Panc1 (cell line): ENCODE measurements at regions not wholly inside any gene's neighbourhood (a gene's known extent, or its start where the extent isn't known, plus 50 kb on each side); places are given as distances from the start of the nearest gene placed in this dataset.

ENCODE experiments used
- ATAC-seq: fragments of 200-7000 bp; cut with Tn5 transposase; 2 replicates; pipeline ENCODE4 v1.9.1; 2020; ENCODE audit warnings: mild to moderate bottlenecking, moderate library complexity
- BruUV-seq: library from RNA; stranded (reverse); fragments of 400-500 nt; replicated peaks from 2 replicates; lab custom pipeline; 2021; lab: Mats Ljungman, UMichigan
- CTCF ChIA-PET: fragments of 300-600 bp; sonication (Branson Sonifier 250); formaldehyde crosslinking; loops from one replicate; lab custom pipeline; 2022; ENCODE audit warnings: antibody characterized with exemption; lab: Charles Lee
- POLR2A ChIA-PET: fragments of 300-600 bp; sonication (Branson Sonifier 250); formaldehyde crosslinking; loops from one replicate; lab custom pipeline; 2022; ENCODE audit warnings: antibody characterized with exemption; lab: Charles Lee
- DNase-seq: peaks from one replicate; pipeline ENCODE4 v3.0.0-alpha.2; 2010; ENCODE audit warnings: low read depth, low spot score
- H3K27ac ChIP-seq: 2 replicates; pipeline ENCODE4 v1.5.1; 2011; ENCODE audit warnings: mild to moderate bottlenecking, low read length, inconsistent platforms
- H3K27me3 ChIP-seq: fragments of 200-500 bp; sonication (Bioruptor generic); 2 replicates; pipeline ENCODE4 v1.6.0; 2014; ENCODE audit warnings: low read length, inconsistent platforms; ENCODE audit not compliant: control insufficient read depth, insufficient read depth
- H3K36me3 ChIP-seq: fragments of 200-500 bp; sonication (Bioruptor generic); 2 replicates; pipeline ENCODE4 v1.5.1; 2014; ENCODE audit warnings: inconsistent platforms, mild to moderate bottlenecking, low read length, moderate library complexity; ENCODE audit not compliant: control insufficient read depth, insufficient read depth
- H3K4me1 ChIP-seq: 2 replicates; pipeline ENCODE4 v1.5.1; 2011; ENCODE audit warnings: inconsistent platforms, mild to moderate bottlenecking, low read length, moderate library complexity; ENCODE audit not compliant: control insufficient read depth, insufficient read depth
- H3K4me3 ChIP-seq, 2 experiments: 2 replicates each; pipeline ENCODE4 v1.5.1; 2011 to 2012; ENCODE audit warnings: low read depth in 2 of 2, low read length in 2 of 2, mild to moderate bottlenecking in 2 of 2, inconsistent platforms in 1 of 2, moderate library complexity in 1 of 2
- H3K9me3 ChIP-seq: fragments of 200-500 bp; sonication (Bioruptor generic); 2 replicates; pipeline ENCODE4 v1.5.1; 2014; ENCODE audit warnings: low read depth, mild to moderate bottlenecking, inconsistent platforms, low read length, moderate library complexity; ENCODE audit not compliant: control insufficient read depth, insufficient read depth
- POLR2AphosphoS5 ChIP-seq: IDR thresholded peaks from 2 replicates; pipeline ENCODE4 v1.6.1; 2012; ENCODE audit warnings: mild to moderate bottlenecking, low read depth, low read length, moderate library complexity
- SIN3A ChIP-seq: IDR thresholded peaks from 2 replicates; pipeline ENCODE4 v1.6.1; 2012; ENCODE audit warnings: low read depth, mild to moderate bottlenecking, low read length, moderate library complexity, borderline replicate concordance; ENCODE audit not compliant: insufficient read depth
- TCF7L2 ChIP-seq: IDR thresholded peaks from 2 replicates; pipeline ENCODE4 v1.6.1; 2011; ENCODE audit warnings: mild to moderate bottlenecking, low read depth, low read length, inconsistent platforms
- in situ Hi-C: cut with HindIII; loops from 2 replicates; pipeline ENCODE4 v1.10.0; 2016; ENCODE audit warnings: low sequenced_read_pairs, low pct_unique_long_range_greater_than_20kb
- intact Hi-C: fragments of 100-400 bp; cut with micrococcal nuclease; formaldehyde crosslinking; loops from one replicate; pipeline ENCODE4 v1.10.0; 2022; ENCODE audit not compliant: unreplicated experiment
- TF ChIP-seq, protein P1 (sequence below): fragments of 450-650 bp; IDR thresholded peaks from 2 replicates; pipeline ENCODE4 v1.5.1; 2017; ENCODE audit warnings: mild to moderate bottlenecking
- TF ChIP-seq, protein P2 (sequence below), 2 experiments: IDR thresholded peaks; 2 replicates each; pipeline ENCODE4 v1.6.1; 2011 to 2012; ENCODE audit warnings: low read depth in 2 of 2, control low read depth in 1 of 2, low read length in 1 of 2, mild to moderate bottlenecking in 1 of 2, moderate library complexity in 1 of 2; ENCODE audit not compliant: insufficient read depth in 1 of 2

DNA sequence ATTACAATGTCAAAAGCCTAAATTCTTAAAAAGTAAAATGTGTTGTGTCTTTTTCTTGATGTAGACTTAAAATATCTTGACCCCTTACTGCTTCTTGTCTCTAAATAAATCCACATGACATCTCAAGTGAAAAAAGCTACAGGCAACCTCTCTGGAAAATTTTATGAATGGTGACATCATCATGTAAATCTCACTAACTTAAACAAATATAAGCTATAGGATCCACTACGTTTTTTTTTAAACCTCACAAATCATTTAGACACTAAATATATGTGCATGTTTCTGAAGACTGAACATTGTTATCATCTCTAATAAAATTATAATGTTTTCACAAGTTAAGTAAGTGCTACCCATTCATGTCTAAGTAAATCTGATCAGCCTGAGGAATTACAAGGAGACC, 793.7 kb upstream of the PRR20A start:
- Histone ChIP-seq H3K4me1 (no peaks in the 10 kb centered on the region), H3K9me3 (no peaks in the 10 kb centered on the region), H3K27ac (no peak overlapping the region), H3K27me3 (no peaks in the 10 kb centered on the region), H3K4me3 (no peak overlapping the region), H3K36me3 (no peaks in the 10 kb centered on the region)
- DNase-seq, result no peak
- ATAC-seq, result no peak
- in situ Hi-C loops (no loop called here), intact Hi-C loops (no loop called here)
- ChIA-PET POLR2A (no interaction called here), CTCF (no interaction called here)
- BruUV-seq, result no TSS peak
- TF ChIP-seq, protein P1, sequence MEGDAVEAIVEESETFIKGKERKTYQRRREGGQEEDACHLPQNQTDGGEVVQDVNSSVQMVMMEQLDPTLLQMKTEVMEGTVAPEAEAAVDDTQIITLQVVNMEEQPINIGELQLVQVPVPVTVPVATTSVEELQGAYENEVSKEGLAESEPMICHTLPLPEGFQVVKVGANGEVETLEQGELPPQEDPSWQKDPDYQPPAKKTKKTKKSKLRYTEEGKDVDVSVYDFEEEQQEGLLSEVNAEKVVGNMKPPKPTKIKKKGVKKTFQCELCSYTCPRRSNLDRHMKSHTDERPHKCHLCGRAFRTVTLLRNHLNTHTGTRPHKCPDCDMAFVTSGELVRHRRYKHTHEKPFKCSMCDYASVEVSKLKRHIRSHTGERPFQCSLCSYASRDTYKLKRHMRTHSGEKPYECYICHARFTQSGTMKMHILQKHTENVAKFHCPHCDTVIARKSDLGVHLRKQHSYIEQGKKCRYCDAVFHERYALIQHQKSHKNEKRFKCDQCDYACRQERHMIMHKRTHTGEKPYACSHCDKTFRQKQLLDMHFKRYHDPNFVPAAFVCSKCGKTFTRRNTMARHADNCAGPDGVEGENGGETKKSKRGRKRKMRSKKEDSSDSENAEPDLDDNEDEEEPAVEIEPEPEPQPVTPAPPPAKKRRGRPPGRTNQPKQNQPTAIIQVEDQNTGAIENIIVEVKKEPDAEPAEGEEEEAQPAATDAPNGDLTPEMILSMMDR, result no peak
- TF ChIP-seq SIN3A (no peak), TCF7L2 (no peak), POLR2AphosphoS5 (no peak)
- TF ChIP-seq, protein P2, sequence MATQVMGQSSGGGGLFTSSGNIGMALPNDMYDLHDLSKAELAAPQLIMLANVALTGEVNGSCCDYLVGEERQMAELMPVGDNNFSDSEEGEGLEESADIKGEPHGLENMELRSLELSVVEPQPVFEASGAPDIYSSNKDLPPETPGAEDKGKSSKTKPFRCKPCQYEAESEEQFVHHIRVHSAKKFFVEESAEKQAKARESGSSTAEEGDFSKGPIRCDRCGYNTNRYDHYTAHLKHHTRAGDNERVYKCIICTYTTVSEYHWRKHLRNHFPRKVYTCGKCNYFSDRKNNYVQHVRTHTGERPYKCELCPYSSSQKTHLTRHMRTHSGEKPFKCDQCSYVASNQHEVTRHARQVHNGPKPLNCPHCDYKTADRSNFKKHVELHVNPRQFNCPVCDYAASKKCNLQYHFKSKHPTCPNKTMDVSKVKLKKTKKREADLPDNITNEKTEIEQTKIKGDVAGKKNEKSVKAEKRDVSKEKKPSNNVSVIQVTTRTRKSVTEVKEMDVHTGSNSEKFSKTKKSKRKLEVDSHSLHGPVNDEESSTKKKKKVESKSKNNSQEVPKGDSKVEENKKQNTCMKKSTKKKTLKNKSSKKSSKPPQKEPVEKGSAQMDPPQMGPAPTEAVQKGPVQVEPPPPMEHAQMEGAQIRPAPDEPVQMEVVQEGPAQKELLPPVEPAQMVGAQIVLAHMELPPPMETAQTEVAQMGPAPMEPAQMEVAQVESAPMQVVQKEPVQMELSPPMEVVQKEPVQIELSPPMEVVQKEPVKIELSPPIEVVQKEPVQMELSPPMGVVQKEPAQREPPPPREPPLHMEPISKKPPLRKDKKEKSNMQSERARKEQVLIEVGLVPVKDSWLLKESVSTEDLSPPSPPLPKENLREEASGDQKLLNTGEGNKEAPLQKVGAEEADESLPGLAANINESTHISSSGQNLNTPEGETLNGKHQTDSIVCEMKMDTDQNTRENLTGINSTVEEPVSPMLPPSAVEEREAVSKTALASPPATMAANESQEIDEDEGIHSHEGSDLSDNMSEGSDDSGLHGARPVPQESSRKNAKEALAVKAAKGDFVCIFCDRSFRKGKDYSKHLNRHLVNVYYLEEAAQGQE (IDR thresholded peaks at IDR 0.05; ENCODE audit: insufficient read depth in 1 of 2, low read depth in 2 of 2, low read length in 1 of 2), result no peak

DNA sequence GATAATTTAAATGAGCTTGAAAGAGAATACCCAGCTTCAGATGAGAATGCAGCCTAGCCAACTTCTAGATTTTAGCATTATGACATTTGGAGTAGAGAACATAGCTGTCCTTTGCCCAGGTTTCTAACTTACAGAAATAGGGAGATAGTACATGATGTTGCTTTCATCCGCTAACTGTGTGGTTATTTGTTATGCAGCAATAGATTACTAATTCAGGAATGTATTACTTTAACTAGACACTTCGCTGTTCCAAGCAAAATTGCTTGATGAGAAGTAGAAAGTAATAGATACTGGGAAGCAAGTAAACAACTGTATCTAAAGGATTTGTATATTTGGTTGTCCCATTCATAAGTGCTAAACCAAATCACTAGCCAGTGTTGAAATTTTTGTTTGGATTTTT, 790.9 kb upstream of the PRR20A start:
- intact Hi-C loops (no loop called here), in situ Hi-C loops (no loop called here)
- ATAC-seq (no peak), DNase-seq (no peak)
- no peak overlapping the region for H3K27ac ChIP-seq
- TF ChIP-seq, protein P1, result no peak
- TF ChIP-seq TCF7L2 (no peak), SIN3A (no peak), POLR2AphosphoS5 (no peak)
- TF ChIP-seq, protein P2 (IDR thresholded peaks at IDR 0.05; ENCODE audit: insufficient read depth in 1 of 2, low read depth in 2 of 2, low read length in 1 of 2), result no peak
- H3K4me3 ChIP-seq, result no peak overlapping the region
- no TSS peak for BruUV-seq
- no peaks in the 10 kb centered on the region for H3K27me3 ChIP-seq
- ChIA-PET CTCF (no interaction called here), POLR2A (no interaction called here)
- H3K9me3 ChIP-seq, result no peaks in the 10 kb centered on the region
- no peaks in the 10 kb centered on the region for H3K4me1 ChIP-seq
- no peaks in the 10 kb centered on the region for H3K36me3 ChIP-seq
